GM23338 (cell line): ENCODE measurements at regions not wholly inside any gene's neighbourhood (a gene's known extent, or its start where the extent isn't known, plus 50 kb on each side); places are given as distances from the start of the nearest gene placed in this dataset.

Experiments used
- ATAC-seq: fragments of 200-7000 bp; cut with Tn5 transposase; 3 replicates; pipeline ENCODE4 v1.9.1; 2020
- DNase-seq: peaks from one replicate; pipeline ENCODE4 v3.0.0-alpha.2; 2015; ENCODE audit warnings: low spot score
- H2AFZ ChIP-seq: fragments of 200-600 bp; sonication (generic); 2 replicates; pipeline ENCODE4 v1.8.0; 2016; ENCODE audit warnings: antibody characterized with exemption, mild to moderate bottlenecking, moderate library complexity
- H3F3A ChIP-seq: fragments of 200-600 bp; sonication (generic); replicated peaks from 2 replicates; pipeline ENCODE4 v1.8.0; 2017; ENCODE audit warnings: antibody characterized with exemption, mixed run types, low read depth
- H3K27ac ChIP-seq: fragments of 200-600 bp; sonication (generic); 2 replicates; pipeline ENCODE4 v1.6.1; 2016; ENCODE audit warnings: low read depth
- H3K27me3 ChIP-seq: fragments of 200-600 bp; sonication (generic); 2 replicates; pipeline ENCODE4 v1.8.0; 2016; ENCODE audit warnings: mild to moderate bottlenecking, mixed run types, moderate library complexity; ENCODE audit not compliant: insufficient read depth
- H3K36me3 ChIP-seq: fragments of 200-600 bp; sonication (generic); 2 replicates; pipeline ENCODE4 v1.8.0; 2016; ENCODE audit warnings: mild to moderate bottlenecking; ENCODE audit not compliant: insufficient read depth
- H3K4me1 ChIP-seq: fragments of 200-600 bp; sonication (generic); 2 replicates; pipeline ENCODE4 v1.8.0; 2016; ENCODE audit warnings: mild to moderate bottlenecking, moderate library complexity; ENCODE audit not compliant: insufficient read depth
- H3K4me2 ChIP-seq: fragments of 200-600 bp; sonication (generic); 2 replicates; pipeline ENCODE4 v1.7.1; 2017; ENCODE audit warnings: mixed run types
- H3K4me3 ChIP-seq: fragments of 200-600 bp; sonication (generic); 2 replicates; pipeline ENCODE4 v1.6.1; 2016; ENCODE audit warnings: mixed run types
- H3K79me2 ChIP-seq: fragments of 200-600 bp; sonication (generic); replicated peaks from 2 replicates; pipeline ENCODE4 v1.8.0; 2017; ENCODE audit warnings: mild to moderate bottlenecking; ENCODE audit not compliant: insufficient read depth
- H3K9me2 ChIP-seq: fragments of 200-600 bp; sonication (generic); 2 replicates; pipeline ENCODE4 v1.8.0; 2017; ENCODE audit not compliant: insufficient read depth
- H4K20me1 ChIP-seq: fragments of 200-600 bp; sonication (generic); replicated peaks from 2 replicates; pipeline ENCODE4 v1.8.0; 2017; ENCODE audit warnings: mild to moderate bottlenecking; ENCODE audit not compliant: insufficient read depth
- H3K27ac Mint-ChIP-seq: 2 replicates; pipeline ENCODE4 v1.8.0; 2020; ENCODE audit warnings: inconsistent platforms, mild to moderate bottlenecking, moderate library complexity, mixed read lengths
- H3K27me3 Mint-ChIP-seq: 3 replicates; pipeline ENCODE4 v1.8.0; 2022; ENCODE audit warnings: low read depth, mild to moderate bottlenecking, moderate library complexity, mixed read lengths, inconsistent platforms; ENCODE audit not compliant: insufficient read depth, poor library complexity
- H3K36me3 Mint-ChIP-seq: 3 replicates; pipeline ENCODE4 v1.8.0; 2021; ENCODE audit warnings: low read depth, mild to moderate bottlenecking, inconsistent platforms, moderate library complexity, mixed read lengths
- H3K4me1 Mint-ChIP-seq: 3 replicates; pipeline ENCODE4 v1.8.0; 2020; ENCODE audit warnings: mild to moderate bottlenecking, inconsistent platforms, mixed read lengths
- H3K4me3 Mint-ChIP-seq: 3 replicates; pipeline ENCODE4 v1.8.0; 2021; ENCODE audit warnings: moderate library complexity, mild to moderate bottlenecking, inconsistent platforms, mixed read lengths
- H3K9me3 Mint-ChIP-seq: 3 replicates; pipeline ENCODE4 v1.8.0; 2020; ENCODE audit warnings: moderate library complexity, mild to moderate bottlenecking, inconsistent platforms, mixed read lengths
- CTCF ChIP-seq, 2 experiments: fragments of 200-600 bp in 1 of 2; sonication (generic) in 1 of 2; conservative IDR thresholded peaks; 2 replicates each; pipeline versions ENCODE4 v1.5.1 to v1.6.1; 2016 to 2017; ENCODE audit warnings: antibody characterized with exemption in 2 of 2, low read depth in 2 of 2, mild to moderate bottlenecking in 2 of 2, moderate library complexity in 1 of 2
- ETS1 ChIP-seq: IDR thresholded peaks from 2 replicates; pipeline ENCODE4 v1.6.1; 2016; ENCODE audit warnings: antibody characterized with exemption
- JUNB ChIP-seq: IDR thresholded peaks from one replicate; pipeline ENCODE4 v1.6.1; 2016; ENCODE audit warnings: antibody characterized with exemption; ENCODE audit not compliant: unreplicated experiment
- NANOG ChIP-seq: IDR thresholded peaks from 2 replicates; pipeline ENCODE4 v1.6.1; 2016; ENCODE audit warnings: antibody characterized with exemption, borderline replicate concordance
- POLR2AphosphoS5 ChIP-seq: IDR thresholded peaks from 2 replicates; pipeline ENCODE4 v1.6.1; 2016; ENCODE audit warnings: antibody characterized with exemption, low read depth
- STAT1 ChIP-seq: IDR thresholded peaks from one replicate; pipeline ENCODE4 v1.6.1; 2016; ENCODE audit warnings: antibody characterized with exemption; ENCODE audit not compliant: unreplicated experiment
- ZNF114 ChIP-seq: fragments of 250-450 bp; sonication (Bioruptor Pico); IDR thresholded peaks from 2 replicates; pipeline ENCODE4 v1.5.0; 2020; ENCODE audit warnings: mild to moderate bottlenecking, moderate library complexity
- ZNF331 ChIP-seq: fragments of 250-450 bp; sonication (Bioruptor Pico); IDR thresholded peaks from 2 replicates; pipeline ENCODE4 v1.5.0; 2020; ENCODE audit warnings: low read depth, mild to moderate bottlenecking, moderate library complexity

- no peak for TF ChIP-seq CTCF (conservative IDR thresholded peaks at IDR 0.05; ENCODE audit: low read depth in 2 of 2)
- TF ChIP-seq ETS1: no peak
- TF ChIP-seq STAT1: no peak
Measured at GRCh38 chr12:84508851-84509260, 403.7 kb downstream of the SLC6A15 start (continued).

- H3K79me2 ChIP-seq: no peaks in the 10 kb centered on the region
- no peaks in the 10 kb centered on the region for H3K4me1 ChIP-seq
- Mint-ChIP-seq H3K4me3 (no peak overlapping the region), H3K27ac (peak overlapping the region; percentile 3; the same call in 1 of the 2 replicates), H3K36me3 (no peaks in the 10 kb centered on the region; the same call in 2 of the 3 replicates), H3K9me3 (no peaks in the 10 kb centered on the region), H3K4me1 (peaks cover 6% of the 10 kb centered on the region; the same call in 2 of the 3 replicates), H3K27me3 (no peaks in the 10 kb centered on the region)
- no peaks in the 10 kb centered on the region for H3F3A ChIP-seq
- no peaks in the 10 kb centered on the region for H3K27me3 ChIP-seq
- DNase-seq (peak; percentile 56), ATAC-seq (peak; percentile 89)
- no peak overlapping the region for H3K4me2 ChIP-seq
- TF ChIP-seq JUNB (no peak), POLR2AphosphoS5 (no peak), ZNF114 (CRISPR knock-in tag) (no peak), NANOG (no peak), ZNF331 (no peak), CTCF (conservative IDR thresholded peaks at IDR 0.05; ENCODE audit: low read depth in 2 of 2) (peak; percentile 59 to 61)
- H3K9me2 ChIP-seq: peaks cover 13% of the 10 kb centered on the region
- H3K36me3 ChIP-seq: no peaks in the 10 kb centered on the region
- H3K4me3 ChIP-seq: no peak overlapping the region
- peak overlapping the region; percentile 89; the same call in 1 of the 2 replicates for H2AFZ ChIP-seq
- no peaks in the 10 kb centered on the region for H4K20me1 ChIP-seq
- no peak overlapping the region for H3K27ac ChIP-seq
Measured at GRCh38 chr12:84507956-84508850, 404.4 kb downstream of the SLC6A15 start.
